WTC11 (cell line): ENCODE measurements at regions not wholly inside any gene's neighbourhood (a gene's known extent, or its start where the extent isn't known, plus 50 kb on each side); places are given as distances from the start of the nearest gene placed in this dataset.

Source experiments
- ATAC-seq: fragments of 200-7000 bp; cut with Tn5 transposase; 2 replicates; pipeline ENCODE4 v1.10.0; 2021; ENCODE audit warnings: mild to moderate bottlenecking, moderate library complexity
- CTCF ChIA-PET: fragments of 300-600 bp; sonication (Branson Sonifier 250); formaldehyde crosslinking; loops from one replicate; lab custom pipeline; 2021; ENCODE audit warnings: antibody characterized with exemption; lab: Charles Lee
- POLR2A ChIA-PET: fragments of 350-600 bp; sonication (Branson Sonifier 250); formaldehyde crosslinking; loops from one replicate; lab custom pipeline; 2021; ENCODE audit warnings: antibody characterized with exemption; lab: Charles Lee
- DNase-seq: peaks from one replicate; pipeline ENCODE4 v3.0.0; 2021; ENCODE audit warnings: low spot score
- H3K27ac Mint-ChIP-seq: 2 replicates; pipeline ENCODE4 v1.8.0; 2021; ENCODE audit warnings: mixed read lengths
- H3K27me3 Mint-ChIP-seq: 2 replicates; pipeline ENCODE4 v1.8.0; 2021; ENCODE audit warnings: low read depth, mild to moderate bottlenecking, moderate library complexity, mixed read lengths
- H3K36me3 Mint-ChIP-seq: 2 replicates; pipeline ENCODE4 v1.8.0; 2021; ENCODE audit warnings: mixed read lengths
- H3K4me1 Mint-ChIP-seq: 2 replicates; pipeline ENCODE4 v1.8.0; 2022; ENCODE audit warnings: mixed read lengths
- H3K4me3 Mint-ChIP-seq: 2 replicates; pipeline ENCODE4 v1.8.0; 2021; ENCODE audit warnings: mild to moderate bottlenecking, moderate library complexity, mixed read lengths
- H3K9me3 Mint-ChIP-seq: 2 replicates; pipeline ENCODE4 v1.8.0; 2021; ENCODE audit warnings: mixed read lengths
- ATF6 ChIP-seq: sonication (generic); formaldehyde crosslinking; IDR thresholded peaks from 2 replicates; pipeline ENCODE4 v1.8.1; 2023; ENCODE audit warnings: mild to moderate bottlenecking, missing genetic modification reagents
- E2F1 ChIP-seq: sonication (generic); formaldehyde crosslinking; IDR thresholded peaks from 2 replicates; pipeline ENCODE4 v1.8.0; 2022; ENCODE audit warnings: mild to moderate bottlenecking, missing genetic modification reagents
- ESRRA ChIP-seq: sonication (generic); formaldehyde crosslinking; IDR thresholded peaks from 2 replicates; pipeline ENCODE4 v1.8.1; 2022; ENCODE audit warnings: mild to moderate bottlenecking, missing genetic modification reagents, borderline replicate concordance
- FOXJ3 ChIP-seq: sonication (generic); formaldehyde crosslinking; IDR thresholded peaks from 2 replicates; pipeline ENCODE4 v1.9.0; 2021; ENCODE audit warnings: missing genetic modification reagents, mild to moderate bottlenecking, borderline replicate concordance
- GTF2I ChIP-seq: fragments of 250-450 bp; sonication (Bioruptor Pico); conservative IDR thresholded peaks from 2 replicates; pipeline ENCODE4 v1.4.0; 2021; ENCODE audit warnings: mild to moderate bottlenecking
- NFE2L1 ChIP-seq: sonication (generic); formaldehyde crosslinking; IDR thresholded peaks from 2 replicates; pipeline ENCODE4 v1.8.1; 2023; ENCODE audit warnings: missing genetic modification reagents
- PRDM15 ChIP-seq: sonication (generic); formaldehyde crosslinking; IDR thresholded peaks from 2 replicates; pipeline ENCODE4 v1.8.0; 2022; ENCODE audit warnings: missing genetic modification reagents
- SP1 ChIP-seq: sonication (generic); formaldehyde crosslinking; conservative IDR thresholded peaks from 2 replicates; pipeline ENCODE4 v1.8.1; 2022; ENCODE audit warnings: missing genetic modification reagents
- STAT6 ChIP-seq: sonication (generic); formaldehyde crosslinking; conservative IDR thresholded peaks from 2 replicates; pipeline ENCODE4 v1.8.1; 2023; ENCODE audit warnings: mild to moderate bottlenecking, low read depth, missing genetic modification reagents, moderate library complexity
- TP53 ChIP-seq: sonication (generic); formaldehyde crosslinking; IDR thresholded peaks from 2 replicates; pipeline ENCODE4 v1.8.1; 2023; ENCODE audit warnings: mild to moderate bottlenecking, missing genetic modification reagents
- USF1 ChIP-seq: sonication (generic); formaldehyde crosslinking; IDR thresholded peaks from 2 replicates; pipeline ENCODE4 v1.8.0; 2022; ENCODE audit warnings: mild to moderate bottlenecking, missing genetic modification reagents
- USF2 ChIP-seq: sonication (generic); formaldehyde crosslinking; IDR thresholded peaks from 2 replicates; pipeline ENCODE4 v1.8.1; 2023; ENCODE audit warnings: mild to moderate bottlenecking, missing genetic modification reagents, moderate library complexity
- ZMAT4 ChIP-seq: fragments of 250-450 bp; sonication (Bioruptor Pico); IDR thresholded peaks from 2 replicates; pipeline ENCODE4 v1.9.0; 2021; ENCODE audit warnings: mild to moderate bottlenecking
- ZNF219 ChIP-seq: sonication (generic); formaldehyde crosslinking; IDR thresholded peaks from 2 replicates; pipeline ENCODE4 v1.8.0; 2023; ENCODE audit warnings: missing genetic modification reagents, mild to moderate bottlenecking, borderline replicate concordance

GRCh38 chr10:28839600-28840007, 162.3 kb downstream of the BAMBI start (continued):
- no peak for TF ChIP-seq ESRRA (CRISPR knock-in tag)

- Mint-ChIP-seq H3K36me3 (no peaks in the 10 kb centered on the region), H3K9me3 (no peaks in the 10 kb centered on the region), H3K27me3 (no peaks in the 10 kb centered on the region), H3K27ac (no peak overlapping the region), H3K4me1 (0 out of 2 replicates have a peak, but pooled peaks cover 3% of the 10 kb centered on the region), H3K4me3 (no peak overlapping the region)
- POLR2A ChIA-PET, result no interaction called here
- ATAC-seq, result no peak
- CTCF ChIA-PET, result interaction anchor here (1.0 to 1.3 kb wide), 2 partner anchors 98 to 176 kb away, joined by 3 to 4 read pairs; no protein-coding TSS in a partner anchor
- no peak for TF ChIP-seq USF2 (CRISPR knock-in tag)
- no peak for TF ChIP-seq TP53
- TF ChIP-seq USF1 (CRISPR knock-in tag), result no peak
- TF ChIP-seq E2F1 (CRISPR knock-in tag), result no peak
- no peak for TF ChIP-seq ESRRA (CRISPR knock-in tag)
- no peak for TF ChIP-seq FOXJ3
- no peak for TF ChIP-seq GTF2I
- no peak for DNase-seq
Measured at GRCh38 chr10:28840202-28840601, 162.9 kb downstream of the BAMBI start.

GRCh38 chr10:28840971-28841370, 163.7 kb downstream of the BAMBI start:
- ATAC-seq, result no peak
- Mint-ChIP-seq H3K4me1 (0 out of 2 replicates have a peak, but pooled peaks cover 3% of the 10 kb centered on the region), H3K36me3 (no peaks in the 10 kb centered on the region), H3K9me3 (0 out of 2 replicates have a peak, but pooled peaks cover under 1% of the 10 kb centered on the region), H3K27ac (no peak overlapping the region), H3K27me3 (no peaks in the 10 kb centered on the region), H3K4me3 (no peak overlapping the region)
- CTCF ChIA-PET, result no interaction called here
- no peak for DNase-seq
- TF ChIP-seq SP1 (CRISPR knock-in tag), result no peak
- TF ChIP-seq ZMAT4 (CRISPR knock-in tag), result no peak
- no peak for TF ChIP-seq PRDM15 (CRISPR knock-in tag)
- TF ChIP-seq GTF2I, result no peak
- TF ChIP-seq STAT6, result no peak
- no peak for TF ChIP-seq ATF6 (CRISPR knock-in tag)
- no peak for TF ChIP-seq ZNF219
- TF ChIP-seq NFE2L1 (CRISPR knock-in tag), result no peak
- POLR2A ChIA-PET, result no interaction called here
